HG02763 (cell line): ENCODE measurements at regions not wholly inside any gene's neighbourhood (a gene's known extent, or its start where the extent isn't known, plus 50 kb on each side); places are given as distances from the start of the nearest gene placed in this dataset.
A peak's percentile ranks its signal among the peaks of the same experiment; 100 is the strongest.

ENCODE experiments used
- ATAC-seq: cut with Tn5 transposase; IDR thresholded peaks from one replicate; pipeline ENCODE4 v1.9.1; 2021; ENCODE audit warnings: mild to moderate bottlenecking, moderate library complexity; ENCODE audit not compliant: unreplicated experiment

DNA sequence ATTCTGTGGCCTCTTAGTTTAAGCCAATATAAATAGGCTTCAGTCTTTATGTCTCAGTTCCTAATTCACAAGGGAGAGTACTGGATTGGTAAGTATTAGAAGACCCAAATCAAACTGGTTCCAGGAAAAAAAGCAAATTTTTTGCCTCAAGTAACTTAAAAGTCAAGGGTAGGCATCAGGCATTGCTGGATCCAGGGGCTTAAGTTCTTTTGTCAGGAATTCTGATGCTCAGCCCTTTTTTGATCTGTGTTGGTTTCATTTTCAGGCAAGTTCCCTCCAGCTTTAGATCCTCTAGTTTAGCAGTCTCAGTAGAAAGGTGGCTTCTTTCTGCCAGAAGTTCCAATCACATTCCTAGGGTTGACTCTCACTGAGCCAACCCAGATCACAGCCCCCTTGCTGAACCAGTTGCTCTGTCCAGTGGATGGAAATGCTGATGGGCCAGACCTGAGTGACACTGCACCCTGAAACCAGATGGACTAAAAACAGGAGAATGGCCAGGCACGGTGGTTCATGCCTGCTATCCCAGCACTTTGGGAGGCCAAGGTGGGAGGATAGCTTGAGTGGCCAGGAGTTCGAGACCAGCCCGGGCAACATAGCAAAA is 253.5 kb downstream of the SHQ1 start:
- ATAC-seq: no peak

- no peak for ATAC-seq
These were observed 254.3 kb downstream of the SHQ1 start for GRCh38 chr3:72593881-72594397.

GRCh38 chr3:72591522-72592421 is 256.5 kb downstream of the SHQ1 start:
- ATAC-seq: no peak

DNA sequence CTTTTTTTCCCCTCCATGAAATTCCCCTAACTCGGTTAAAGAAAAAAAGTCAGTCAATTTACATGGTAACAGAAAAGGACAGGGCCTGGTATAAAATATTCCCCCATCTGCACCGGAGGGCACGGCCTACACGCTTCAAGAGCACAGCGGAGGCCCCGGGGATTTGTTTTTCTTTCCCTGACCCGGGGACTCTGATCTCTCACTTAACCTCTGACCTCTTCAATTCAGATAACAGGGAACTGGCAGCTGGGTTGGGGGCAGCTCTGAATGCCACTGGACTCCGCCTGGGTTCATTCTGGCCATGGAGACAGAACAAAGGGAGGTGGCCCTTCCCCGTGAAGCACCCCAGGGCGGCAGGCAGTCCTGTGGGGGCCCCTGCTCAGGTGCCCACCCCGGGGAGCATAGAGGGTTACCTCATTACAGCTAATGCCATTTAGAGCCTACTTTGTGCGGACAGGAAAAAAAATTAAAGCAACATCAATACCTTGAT is 257.5 kb downstream of the SHQ1 start:
- no peak for ATAC-seq

DNA sequence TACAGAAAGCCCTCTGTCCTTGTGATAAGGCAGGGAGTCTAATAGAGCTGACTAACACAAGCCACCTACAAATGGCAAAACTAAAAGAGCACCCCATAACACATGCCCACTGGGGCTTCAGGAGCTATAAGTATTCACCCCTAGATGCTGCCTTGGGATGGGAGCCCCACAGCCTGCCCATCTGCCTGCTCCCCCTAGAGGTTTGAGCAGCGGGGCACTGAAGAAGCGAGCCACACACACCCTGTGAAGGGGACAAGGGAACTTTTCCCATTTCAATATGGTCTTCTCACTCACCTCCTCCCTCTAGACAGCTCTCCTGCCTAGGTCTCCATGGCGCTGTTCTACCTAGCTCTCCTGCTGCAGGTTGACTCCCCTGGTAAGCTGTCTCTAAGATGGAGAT is 261.0 kb downstream of the SHQ1 start:
- ATAC-seq: no peak

GRCh38 chr3:72586694-72587093 is 261.6 kb downstream of the SHQ1 start:
- ATAC-seq: no peak

DNA sequence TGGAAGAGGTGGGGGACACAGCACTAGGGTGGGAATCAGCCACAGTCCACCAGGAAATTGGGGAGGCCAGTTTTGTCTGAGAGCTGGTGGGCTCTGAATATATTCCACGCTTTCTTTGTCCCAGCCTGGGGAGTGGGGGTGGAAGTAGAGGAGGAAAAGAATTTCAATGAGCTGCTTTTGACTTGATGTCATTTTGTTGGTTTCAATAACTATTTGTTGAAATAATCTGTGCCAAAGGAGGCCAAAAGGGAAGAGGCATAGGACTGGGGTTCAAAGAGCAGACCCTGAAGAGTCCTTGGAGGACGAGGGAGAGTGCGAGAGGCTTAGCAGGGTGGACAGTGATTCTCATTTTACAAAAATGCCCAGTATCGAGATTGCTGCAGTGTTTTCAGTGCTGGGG is 262.3 kb downstream of the SHQ1 start:
- no peak for ATAC-seq

GRCh38 chr3:72584262-72584661 is 264.0 kb downstream of the SHQ1 start:
- no peak for ATAC-seq

- ATAC-seq: no peak
These were observed 265.3 kb downstream of the SHQ1 start for GRCh38 chr3:72582963-72583362.

- peak; percentile 93 for ATAC-seq
These were observed 265.9 kb downstream of the SHQ1 start for GRCh38 chr3:72582211-72582878.

DNA sequence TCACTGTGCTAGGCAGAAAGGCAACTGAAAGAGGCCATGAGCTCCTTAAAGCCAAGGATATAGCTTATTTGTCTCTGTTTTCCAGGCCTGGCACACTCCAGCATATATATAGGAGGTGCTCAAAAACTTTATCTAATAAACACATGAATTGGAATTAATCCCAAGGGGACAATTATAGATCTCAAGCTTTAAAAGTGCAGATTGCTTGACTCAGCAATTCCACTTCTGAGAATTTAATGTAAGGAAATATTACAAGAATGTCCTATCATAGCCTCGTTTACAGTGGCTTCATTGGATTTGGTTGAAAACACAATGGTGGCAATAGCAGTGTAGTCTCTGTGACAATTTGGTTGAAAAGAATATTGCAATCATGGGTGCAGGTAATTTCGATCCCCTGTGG is 267.3 kb downstream of the SHQ1 start:
- no peak for ATAC-seq

GRCh38 chr3:72580246-72580756 is 267.9 kb downstream of the SHQ1 start:
- ATAC-seq: no peak

GRCh38 chr3:72579581-72580245 is 268.5 kb downstream of the SHQ1 start:
- ATAC-seq: no peak

- no peak for ATAC-seq
These were observed 269.1 kb downstream of the SHQ1 start for GRCh38 chr3:72579191-72579580.

DNA sequence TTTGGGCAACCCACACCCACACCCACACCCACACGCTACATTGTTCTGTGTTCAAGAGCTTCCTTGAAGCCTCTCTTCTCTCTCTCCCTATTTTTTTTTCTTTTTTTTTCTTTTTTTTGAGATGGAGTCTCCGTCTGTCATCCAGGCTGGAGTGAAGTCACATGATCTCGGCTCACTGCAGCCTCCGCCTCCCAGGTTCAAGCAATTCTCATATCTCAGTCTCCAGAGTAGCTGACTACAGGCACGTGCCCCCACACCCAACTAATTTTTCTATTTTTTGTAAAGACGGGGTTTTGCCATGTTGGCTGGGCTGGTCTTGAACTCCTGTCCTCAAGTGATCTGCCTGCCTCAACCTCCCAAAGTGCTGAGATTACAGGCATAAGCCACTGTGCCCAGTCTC is 271.1 kb downstream of the SHQ1 start:
- ATAC-seq: no peak

DNA sequence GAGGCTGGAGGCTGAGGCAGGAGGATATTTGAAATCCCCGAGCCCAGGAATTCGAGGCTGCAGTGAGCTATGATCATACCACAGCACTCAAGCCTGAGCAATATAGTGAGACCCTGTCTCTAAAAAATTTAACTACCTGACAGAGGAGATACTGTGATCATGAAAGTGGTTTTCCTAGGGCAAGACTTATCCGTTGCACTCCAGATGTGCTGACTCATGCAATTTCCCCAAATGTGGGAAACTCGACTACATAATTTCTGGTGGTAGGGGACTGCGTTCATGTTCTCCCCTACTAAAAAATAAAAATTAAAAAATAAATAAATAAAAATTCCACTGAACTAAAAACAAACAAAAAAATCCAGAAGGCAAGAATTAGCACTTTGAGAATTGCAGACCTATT is 271.7 kb downstream of the SHQ1 start:
- no peak for ATAC-seq

- no peak for ATAC-seq
These were observed 274.1 kb downstream of the SHQ1 start for GRCh38 chr3:72574144-72574543.

DNA sequence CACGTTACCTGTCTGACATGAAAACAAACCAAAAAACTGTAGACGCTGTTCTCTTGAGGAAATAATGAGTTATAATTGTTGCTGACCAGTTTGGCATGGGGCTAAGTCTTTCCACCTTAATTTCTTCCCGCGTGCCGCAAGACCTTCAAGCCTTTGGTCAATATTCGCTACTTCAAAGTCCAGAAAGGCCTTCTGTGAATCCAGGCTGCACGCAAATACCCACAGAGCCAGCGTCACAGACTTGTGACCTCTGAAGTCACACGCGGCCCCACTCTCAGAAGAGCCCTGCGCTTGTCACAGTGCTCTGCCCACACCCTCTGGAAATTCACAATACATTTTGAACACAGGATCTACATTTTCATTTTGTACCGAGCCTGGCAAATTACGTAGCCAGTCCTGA is 275.2 kb downstream of the SHQ1 start:
- ATAC-seq: no peak

DNA sequence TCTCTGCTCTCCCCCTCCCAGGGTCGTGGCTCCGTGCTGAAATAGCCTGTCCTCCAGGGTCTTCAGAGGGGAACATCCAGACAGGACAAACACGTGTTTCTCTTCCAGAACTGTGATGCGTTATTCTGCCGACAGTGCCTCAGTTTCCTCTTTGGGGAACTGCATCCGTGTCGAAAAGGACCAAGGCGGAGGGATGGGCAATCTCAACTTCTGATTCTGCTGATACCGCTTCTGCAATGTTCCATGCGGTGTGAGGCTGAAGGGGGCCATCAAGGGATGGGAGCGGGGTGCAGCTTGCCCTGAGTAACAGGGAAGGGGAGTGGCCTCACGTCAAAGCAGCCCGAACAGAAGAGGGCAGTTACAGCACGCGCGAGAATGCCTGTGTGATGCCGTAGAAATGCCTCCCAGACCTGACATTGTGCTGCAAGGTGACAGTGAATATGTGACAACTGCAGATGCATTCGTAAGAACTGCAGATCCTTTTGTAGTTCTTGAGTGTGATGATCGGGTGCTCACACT is 275.7 kb downstream of the SHQ1 start:
- no peak for ATAC-seq

GRCh38 chr3:72571638-72572114 is 276.6 kb downstream of the SHQ1 start:
- no peak for ATAC-seq
